ENCODE measurements at regions not wholly inside any gene's neighbourhood (a gene's known extent, or its start where the extent isn't known, plus 50 kb on each side); places are given as distances from the start of the nearest gene placed in this dataset.

DNA sequence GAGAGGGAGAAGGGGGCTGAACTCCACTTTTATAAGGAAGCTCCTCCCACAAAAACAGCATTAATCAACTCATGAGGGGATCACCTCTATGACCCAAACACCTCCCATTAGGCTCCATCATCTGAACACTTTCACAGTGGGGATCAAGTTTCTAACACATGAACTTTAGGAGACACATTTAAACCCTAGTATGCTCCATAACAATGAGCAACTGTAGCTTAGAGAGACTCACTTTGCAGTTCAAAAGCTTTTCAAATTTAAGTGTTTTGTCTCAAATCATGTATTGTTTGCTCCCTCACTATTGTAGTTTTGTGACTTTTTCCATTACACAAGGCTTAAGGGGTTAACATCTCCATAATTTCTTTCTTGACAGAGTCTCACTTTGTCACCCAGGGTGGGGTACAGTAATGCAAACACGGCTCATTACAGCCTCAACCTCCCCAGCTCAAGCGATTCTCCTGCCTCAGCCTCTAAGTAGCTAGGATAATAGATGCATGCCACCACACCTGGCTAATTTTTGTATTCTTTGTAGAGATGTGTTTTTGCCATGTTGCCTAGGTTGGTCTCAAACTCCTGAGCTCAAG lies 352.7 kb upstream of the CDH20 start:
- DNase-seq (ENCODE audit: low read depth): no peak

DNA sequence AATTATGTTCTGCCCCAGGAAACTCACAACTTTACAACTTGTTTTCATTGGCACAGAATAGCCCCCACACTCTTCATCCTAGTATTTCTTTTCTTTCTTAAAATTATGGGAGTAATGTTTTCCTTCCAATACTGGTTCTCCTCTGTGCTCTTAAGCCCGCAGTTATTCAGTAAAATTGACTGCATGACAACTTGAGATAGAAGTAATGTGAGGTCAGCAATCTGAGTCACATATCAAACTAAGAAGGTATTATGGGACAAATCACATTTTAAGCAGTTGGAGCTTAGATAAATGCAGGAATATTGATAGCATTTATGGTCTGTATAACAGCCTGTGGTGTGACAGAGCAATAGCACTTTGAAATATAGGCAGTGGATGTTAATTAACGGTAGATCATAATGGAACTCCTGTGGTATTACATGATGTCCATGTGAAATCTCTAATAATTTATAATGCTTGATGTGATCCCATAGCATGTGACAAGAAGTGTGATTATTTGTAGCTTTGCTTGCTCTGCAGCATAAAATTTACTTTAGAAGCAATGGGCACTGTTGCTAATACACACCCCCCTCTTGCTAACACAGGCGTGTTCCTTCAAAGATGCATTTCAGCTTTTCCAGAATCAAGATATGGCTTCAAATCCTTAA lies 351.4 kb upstream of the CDH20 start:
- no peak for DNase-seq (ENCODE audit: low read depth)

DNA sequence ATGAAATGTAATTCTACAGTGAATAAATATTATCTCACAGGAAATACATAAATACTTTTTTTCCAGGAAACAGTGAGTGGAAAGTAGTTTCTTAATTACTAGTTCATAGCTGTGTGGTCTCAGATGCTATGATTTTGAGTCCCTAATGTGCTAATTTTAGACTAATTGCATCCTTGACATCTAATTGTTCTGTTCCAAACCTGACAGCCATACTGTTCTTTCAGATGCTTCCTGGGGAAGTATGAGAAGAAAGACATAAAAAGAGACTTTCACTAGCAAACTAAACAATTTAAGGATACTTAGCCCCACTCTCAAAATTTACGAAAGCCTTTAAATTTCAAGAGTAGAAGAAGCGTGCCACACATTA lies 350.9 kb upstream of the CDH20 start:
- DNase-seq (ENCODE audit: low read depth): no peak

DNA sequence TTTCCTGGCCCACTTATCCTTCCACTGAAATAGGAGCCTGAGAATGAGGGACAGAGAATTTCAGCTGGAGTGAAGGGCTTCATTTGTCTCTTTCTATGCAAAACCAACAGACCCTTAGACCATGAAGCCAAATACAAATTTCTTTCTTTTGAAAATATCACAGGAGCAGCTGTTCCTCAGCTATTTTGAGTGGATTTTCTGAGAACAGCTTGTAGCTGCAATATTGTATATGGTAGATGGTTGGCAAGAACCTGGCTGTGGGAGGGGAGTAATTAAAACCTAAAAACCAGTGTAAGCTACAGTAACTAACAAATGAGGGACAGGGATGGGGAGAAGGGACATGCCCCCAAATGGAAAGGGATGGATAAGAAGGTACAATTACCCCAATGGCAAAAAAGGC lies 350.3 kb upstream of the CDH20 start:
- no peak for DNase-seq (ENCODE audit: low read depth)

DNA sequence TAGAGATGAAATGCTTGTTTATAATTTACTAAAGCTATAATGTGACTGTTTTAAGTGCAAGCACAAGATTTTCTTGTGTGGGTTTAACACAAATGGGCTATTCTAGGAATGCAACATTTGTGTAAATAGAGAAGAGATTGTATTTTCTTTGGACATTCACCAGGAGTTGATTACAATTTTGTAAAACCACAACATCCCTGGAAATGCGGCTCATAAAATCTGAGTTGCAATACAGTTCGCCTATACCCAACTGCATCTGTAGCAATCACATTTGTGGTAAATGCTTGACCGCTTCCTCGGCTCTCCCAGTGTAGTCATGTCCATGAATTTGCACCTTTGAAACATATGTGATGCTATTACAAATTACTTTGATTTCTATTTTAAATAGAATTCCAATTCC lies 348.7 kb upstream of the CDH20 start:
- peak; percentile 95 for DNase-seq (ENCODE audit: low read depth)

DNA sequence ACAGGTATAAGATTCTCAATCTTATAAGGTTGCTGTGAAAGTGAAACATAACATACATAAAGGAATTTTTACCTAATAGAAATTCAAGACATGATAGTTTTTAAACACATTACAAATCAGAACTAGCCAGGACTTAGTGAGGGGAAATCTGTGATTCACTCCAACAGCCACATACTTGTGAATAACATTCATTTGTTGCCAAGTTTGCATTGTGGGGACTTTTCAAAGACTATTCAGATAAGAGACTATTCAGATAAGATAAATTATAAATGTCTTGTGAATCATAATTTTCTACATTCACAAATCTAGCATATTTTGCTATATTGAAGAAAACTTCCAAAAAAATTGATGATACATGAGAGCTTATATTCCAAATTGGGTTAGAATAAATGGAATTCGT lies 345.3 kb upstream of the CDH20 start:
- no peak for DNase-seq (ENCODE audit: low read depth)

DNA sequence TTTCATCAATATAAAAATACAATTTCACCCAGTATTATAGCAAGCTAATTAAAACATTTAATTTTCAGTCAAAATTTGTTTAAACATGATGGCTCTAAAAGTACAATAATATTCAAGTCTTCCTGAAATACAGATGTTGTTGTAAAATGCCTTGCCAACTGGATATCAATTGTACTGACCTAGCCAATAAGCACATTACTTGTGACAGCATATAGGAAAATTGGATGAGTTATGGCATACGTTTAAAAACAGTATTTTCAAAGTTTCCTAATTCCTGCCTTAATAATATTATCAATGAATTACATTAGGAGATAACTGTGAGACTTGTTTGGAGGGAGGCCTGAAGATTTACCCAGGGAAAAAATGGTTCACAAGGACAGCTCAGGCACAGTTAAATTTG lies 336.9 kb upstream of the CDH20 start:
- no peak for DNase-seq (ENCODE audit: low read depth)

DNA sequence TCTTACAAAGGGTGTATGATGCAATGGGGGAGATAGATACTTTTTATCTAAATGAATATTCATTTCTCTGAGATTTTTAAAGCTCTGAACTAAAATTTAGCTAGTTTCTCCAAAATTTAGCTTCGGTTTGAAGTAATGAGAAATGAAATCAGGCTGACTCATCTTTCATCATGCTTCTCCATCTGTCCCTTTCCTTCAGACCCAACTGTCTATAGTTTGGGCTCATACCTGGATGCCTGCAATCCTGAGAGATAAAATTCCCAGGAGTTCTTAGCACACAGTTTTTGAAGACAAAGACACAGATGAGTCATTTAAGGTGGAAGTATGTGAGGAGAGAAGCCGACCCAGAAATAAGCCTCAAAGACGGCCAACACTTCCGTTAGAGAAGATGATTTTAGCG lies 336.4 kb upstream of the CDH20 start:
- no peak for DNase-seq (ENCODE audit: low read depth)

DNA sequence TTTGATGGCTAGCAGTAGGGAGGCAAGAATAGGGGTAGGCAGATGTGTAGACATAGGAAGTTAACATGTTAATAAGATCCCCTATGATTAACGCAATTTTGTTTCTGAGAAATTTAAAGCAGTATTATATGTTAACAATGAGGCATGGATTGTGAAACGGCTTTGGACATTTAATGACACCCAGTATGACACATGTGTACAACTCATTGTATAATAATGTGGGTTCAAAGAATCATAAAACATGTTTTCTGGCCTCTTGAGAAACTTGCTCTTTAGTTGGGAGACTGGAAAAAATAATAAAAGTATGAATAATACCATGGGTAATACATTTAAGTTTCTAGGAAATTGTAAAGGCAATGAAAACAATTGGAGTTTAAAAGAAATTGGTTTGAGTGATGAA lies 332.1 kb upstream of the CDH20 start:
- DNase-seq (ENCODE audit: low read depth): peak; percentile 51

DNA sequence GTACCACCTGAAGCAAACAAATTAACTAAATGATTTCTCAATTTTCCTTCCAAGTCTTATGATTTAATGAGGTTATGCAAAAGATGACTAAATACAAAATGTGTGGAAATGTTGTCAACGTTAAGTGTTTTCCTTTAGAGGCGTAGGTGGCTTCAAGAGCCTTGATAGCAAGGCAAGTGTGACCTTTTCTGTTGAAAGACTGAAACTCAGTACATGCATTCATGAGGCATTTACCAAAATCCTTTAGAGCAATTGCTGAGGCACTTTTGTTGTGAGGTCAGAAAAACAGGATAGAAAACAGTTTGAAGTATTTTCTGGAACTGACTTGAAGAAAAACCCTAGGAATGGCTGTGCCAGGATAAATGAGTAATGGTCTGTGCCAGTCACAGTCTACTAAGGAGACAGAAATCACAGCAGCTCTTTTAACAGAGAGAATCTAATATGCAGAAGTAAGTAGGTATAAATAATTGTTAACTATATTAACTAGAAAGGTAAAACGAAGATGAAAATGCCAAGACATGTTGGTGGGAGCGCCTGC lies 326.5 kb upstream of the CDH20 start:
- DNase-seq (ENCODE audit: low read depth): no peak

DNA sequence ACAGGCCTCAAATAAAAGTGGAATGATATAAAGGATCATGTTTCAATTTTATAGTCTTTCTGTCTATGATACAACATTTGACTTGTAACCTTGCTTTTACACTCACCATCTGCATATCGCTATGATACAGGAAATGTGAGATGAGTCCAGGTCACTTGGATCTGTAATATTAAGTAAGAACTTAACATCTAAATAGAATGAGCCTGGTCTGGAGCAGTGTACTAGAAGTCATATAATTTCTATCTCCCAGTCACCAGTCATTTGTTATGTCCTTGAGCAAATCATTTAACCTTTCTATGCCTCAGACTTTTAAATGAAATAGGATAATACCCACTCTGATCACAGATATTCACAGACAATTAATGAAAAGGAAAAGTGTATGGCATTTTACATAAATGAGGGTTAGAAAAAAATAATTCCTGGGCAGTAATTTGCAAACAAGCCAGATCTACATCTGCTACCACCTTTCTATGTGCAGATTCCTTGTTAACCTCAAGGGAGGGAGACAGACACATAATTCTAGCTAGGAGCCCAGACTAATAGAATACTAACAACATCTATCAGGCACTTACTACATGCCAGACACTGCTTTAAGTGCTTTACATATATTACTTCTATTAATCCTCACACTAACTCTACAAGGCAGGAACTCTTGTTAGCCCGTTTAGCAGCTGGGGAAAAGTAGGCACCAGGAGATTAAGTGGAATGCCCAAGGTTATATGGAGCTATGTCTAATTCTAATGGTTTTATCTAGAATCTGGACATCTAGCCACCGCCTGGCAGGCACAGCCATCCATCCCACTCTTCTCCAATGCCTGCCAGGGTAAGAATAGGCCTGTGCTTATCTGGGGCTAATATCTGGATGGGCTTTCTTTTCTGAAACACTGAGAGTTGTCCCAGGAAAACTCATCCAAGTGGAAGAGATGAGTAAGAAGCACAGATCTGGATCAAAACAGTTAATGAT lies 313.6 kb upstream of the CDH20 start:
- DNase-seq (ENCODE audit: low read depth): no peak

DNA sequence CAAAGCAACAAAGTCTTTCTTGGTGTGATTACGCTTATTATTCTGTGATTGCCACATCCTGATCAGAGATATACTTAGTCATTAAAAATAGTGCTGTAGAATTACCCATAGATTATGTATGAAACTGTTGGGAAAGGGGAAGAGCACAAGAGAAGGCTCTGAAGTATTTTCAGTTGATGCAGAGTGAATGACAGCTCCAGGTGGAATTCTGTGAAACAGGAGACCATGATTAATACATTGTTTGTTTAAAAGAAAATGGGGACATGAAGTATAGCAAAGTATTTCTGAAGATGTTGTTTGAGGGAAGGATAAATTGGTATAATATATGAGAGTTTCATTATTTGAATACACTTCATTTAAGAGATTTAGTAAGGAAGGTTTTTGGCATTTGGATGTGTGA lies 307.6 kb upstream of the CDH20 start:
- no peak for DNase-seq (ENCODE audit: low read depth)

DNA sequence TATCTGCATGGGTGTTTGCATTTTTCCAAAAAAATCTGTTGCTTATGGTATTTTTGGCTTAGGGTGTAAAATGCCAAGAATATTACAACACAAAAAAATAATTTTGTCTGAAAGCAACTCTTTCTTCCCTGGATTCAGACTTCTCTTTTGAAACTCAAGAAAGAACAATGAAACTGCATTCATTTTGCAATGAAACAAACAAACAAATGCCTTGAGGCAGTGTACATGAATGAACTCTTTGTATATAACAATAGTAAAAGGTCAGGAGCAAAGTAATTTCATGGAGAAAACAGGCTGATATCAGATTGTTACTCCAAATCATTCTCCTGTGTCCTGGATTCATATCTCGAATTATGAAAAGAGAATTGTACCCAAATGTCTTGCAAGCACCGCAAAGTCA lies 301.6 kb upstream of the CDH20 start:
- no peak for DNase-seq (ENCODE audit: low read depth)

DNA sequence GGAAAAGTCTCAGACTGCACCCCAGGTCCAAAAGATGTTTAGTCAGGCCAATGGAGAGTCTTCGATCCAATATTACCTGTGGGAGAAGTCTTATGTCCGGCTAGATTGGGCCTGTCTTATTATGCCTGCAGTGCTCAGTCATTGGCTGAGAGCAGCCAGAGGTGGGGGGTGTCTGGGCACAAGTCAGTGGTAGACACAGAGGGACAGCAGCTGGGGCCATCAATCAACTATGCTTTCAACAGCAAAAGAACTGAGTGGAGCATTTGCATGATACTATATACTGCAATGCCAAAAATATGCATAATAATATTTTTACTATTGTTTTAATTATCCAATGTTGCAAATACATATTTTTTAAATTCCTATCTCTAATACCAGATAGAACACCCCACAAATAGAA lies 298.6 kb upstream of the CDH20 start:
- no peak for DNase-seq (ENCODE audit: low read depth)

DNA sequence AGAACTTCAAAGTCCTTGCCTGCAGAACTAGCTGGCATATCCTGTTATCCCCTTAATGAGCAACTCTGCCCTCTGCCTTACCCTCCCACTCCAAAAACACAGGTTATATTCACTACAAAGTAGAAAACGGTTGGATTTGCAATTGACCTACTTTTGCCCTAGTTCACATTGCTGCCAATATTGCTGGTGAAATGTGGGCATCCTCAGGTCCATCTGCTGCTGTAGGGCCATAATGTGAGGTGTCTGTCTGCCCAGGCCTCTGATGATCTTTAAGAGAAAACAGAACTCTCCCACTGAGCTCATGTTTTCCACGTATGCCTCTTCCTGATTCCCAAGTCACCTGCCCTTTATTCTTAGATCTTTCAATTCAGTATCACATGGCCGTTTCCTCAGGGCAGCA lies 294.0 kb upstream of the CDH20 start:
- no peak for DNase-seq (ENCODE audit: low read depth)

DNA sequence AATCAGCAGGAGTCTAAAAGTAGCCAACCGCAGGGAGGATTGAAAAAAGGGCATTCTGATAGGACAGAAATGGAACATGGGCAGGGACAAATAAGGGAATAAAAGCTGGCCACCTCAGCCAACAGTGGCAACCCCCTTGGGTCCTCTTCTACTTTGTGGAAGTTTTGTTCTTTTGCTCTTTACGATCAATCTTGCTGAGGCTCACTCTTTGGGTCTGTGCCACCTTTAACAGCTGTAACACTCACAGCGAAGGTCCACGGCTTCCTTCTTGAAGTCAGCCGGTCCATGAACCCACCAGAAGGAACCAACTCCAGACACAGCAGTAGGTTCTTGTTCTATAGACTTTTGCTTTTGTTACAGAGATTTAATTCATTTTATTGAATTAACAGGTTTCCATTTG lies 285.4 kb upstream of the CDH20 start:
- no peak for DNase-seq (ENCODE audit: low read depth)

DNA sequence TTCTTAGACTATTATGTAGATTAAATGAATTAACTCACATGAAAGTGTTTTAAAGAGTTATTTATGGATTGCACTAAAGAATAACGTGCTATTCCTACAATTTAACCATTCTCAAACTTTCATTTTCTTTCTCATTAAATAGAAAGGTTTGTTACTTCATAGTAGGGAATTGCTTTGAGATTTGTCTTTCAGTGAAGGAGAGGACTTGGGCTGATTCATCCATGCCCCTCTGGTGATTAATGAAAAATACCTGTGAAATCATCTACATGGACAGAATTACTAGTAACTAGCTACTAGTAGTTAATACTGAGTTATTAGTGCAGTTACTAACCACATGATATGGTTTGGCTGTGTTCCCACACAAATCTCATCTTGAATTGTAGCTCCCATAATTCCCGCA lies 275.8 kb upstream of the CDH20 start:
- DNase-seq (ENCODE audit: low read depth): no peak

DNA sequence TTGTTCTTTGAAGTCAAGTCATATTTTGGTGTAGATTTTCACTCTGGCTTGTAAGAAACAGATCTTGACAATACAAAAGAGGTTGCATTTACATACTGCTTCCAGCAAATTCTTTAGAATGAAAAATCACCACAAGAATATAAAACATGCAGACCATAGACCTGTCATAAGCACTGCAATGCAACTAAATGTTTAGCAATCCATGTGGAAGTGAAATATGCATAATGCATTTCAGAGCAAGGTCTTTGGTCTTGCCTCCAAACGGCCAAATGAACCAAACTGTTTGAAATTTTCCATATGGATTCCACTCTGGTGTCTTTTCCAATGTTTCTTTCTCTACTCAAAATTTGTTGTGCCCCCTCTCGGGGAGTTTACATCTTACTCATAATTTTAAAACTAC lies 271.0 kb upstream of the CDH20 start:
- DNase-seq (ENCODE audit: low read depth): no peak

DNA sequence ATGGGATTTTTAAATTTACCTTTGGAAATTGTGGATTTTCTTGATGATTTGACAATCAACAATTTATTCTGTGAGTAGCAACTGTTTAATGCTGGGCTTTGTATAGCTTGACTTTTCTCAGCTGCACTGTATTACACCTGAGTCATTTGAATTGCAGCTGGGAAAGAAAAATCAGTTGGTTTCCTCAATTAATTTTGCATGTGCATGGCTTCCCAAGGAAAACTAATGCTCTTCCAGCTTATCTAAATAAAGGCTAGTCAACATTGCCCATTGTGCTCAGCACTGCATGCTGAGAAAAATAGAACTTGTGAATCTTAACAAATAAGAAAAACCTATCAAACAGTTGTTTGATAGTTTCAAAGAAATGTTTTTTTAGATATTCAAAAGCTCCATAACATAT lies 268.3 kb upstream of the CDH20 start:
- no peak for DNase-seq (ENCODE audit: low read depth)

DNA sequence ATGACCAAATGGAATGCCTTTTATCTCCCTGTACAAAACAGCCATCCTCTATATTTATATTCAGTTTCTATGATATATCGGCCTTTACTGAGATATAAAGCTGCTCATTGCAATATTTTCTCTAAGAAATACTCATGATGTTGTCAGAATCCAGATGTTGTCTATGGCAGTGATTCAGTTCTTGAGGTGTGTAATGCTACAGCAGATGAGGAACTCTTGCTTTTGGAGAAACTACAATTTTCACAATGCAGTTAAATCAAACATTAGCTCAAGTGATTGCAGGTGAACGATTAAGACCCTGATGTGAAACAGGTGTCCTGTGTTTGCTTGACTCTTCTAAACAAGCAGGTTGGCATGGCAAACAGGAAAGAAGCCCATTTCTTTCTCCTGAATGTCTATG lies 256.2 kb upstream of the CDH20 start:
- DNase-seq (ENCODE audit: low read depth): no peak

DNA sequence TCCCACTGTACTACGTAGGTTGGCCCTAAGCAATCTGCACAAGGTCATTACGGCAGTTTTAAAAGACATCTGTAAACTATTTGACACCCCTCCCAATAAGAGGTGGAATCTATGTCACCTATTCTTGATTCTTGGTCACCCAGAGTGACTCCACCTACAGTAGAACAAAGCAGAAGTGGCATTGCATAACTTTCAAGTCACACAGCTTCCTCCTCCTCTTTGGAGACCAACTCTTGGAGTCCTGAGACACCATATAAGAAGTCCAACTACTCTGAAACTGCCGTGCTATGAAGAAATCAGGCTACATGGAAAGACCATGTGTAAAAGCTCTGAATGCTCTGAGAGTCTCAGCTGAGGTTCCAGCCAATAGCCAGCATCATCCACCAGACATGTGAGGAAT lies 253.5 kb upstream of the CDH20 start:
- DNase-seq (ENCODE audit: low read depth): no peak

DNA sequence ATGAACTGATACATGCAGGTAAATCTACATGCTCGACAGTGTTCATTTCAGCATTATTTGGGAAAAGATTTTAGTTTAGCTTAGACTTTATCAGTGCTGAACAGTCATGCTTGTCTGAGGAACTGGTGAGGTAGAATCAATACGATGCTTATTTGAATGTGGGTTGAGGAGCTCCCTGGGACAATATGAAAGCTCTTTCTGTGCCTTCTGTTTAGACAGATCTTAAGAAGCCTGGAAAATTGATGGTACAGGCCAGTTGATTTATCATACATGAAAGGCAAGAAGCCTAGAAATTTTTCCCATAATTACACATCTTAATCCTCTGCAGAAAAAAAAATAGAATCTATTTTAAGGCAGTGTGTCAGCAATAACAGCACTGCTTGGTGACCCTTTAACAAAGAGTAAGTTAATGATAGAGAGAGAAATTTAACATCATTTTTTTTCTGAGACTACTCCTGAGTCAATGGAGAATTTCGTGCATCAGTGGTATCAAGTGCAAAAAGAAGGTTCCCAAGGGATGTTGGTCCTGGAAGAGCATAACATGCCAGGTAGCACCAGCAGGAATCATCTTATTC lies 252.2 kb upstream of the CDH20 start:
- DNase-seq (ENCODE audit: low read depth): no peak
